ENCODE measurements at regions not wholly inside any gene's neighbourhood (a gene's known extent, or its start where the extent isn't known, plus 50 kb on each side); places are given as distances from the start of the nearest gene placed in this dataset.

GRCh38 chr14:61226015-61226654, 55.0 kb downstream of the TMEM30B start:
- DNase-seq (ENCODE audit: low read depth in 2 of 2) = no peak

GRCh38 chr14:61225344-61225743, 55.8 kb downstream of the TMEM30B start:
- DNase-seq (ENCODE audit: low read depth in 2 of 2) = no peak

- no peak for DNase-seq (ENCODE audit: low read depth in 2 of 2)
These were observed 57.6 kb downstream of the TMEM30B start for GRCh38 chr14:61223552-61223951.

- DNase-seq (ENCODE audit: low read depth in 2 of 2) = no peak
These were observed 58.8 kb downstream of the TMEM30B start for GRCh38 chr14:61222388-61222787.

GRCh38 chr14:61221906-61222305, 59.2 kb downstream of the TMEM30B start:
- no peak for DNase-seq (ENCODE audit: low read depth in 2 of 2)

GRCh38 chr14:61219673-61220072, 61.5 kb downstream of the TMEM30B start:
- DNase-seq (ENCODE audit: low read depth in 2 of 2) = no peak

GRCh38 chr14:61219256-61219655, 61.9 kb downstream of the TMEM30B start:
- no peak for DNase-seq (ENCODE audit: low read depth in 2 of 2)

- no peak for DNase-seq (ENCODE audit: low read depth in 2 of 2)
These were observed 62.4 kb downstream of the TMEM30B start for GRCh38 chr14:61218767-61219166.

- DNase-seq (ENCODE audit: low read depth in 2 of 2) = no peak
These were observed 63.0 kb downstream of the TMEM30B start for GRCh38 chr14:61218157-61218556.

- DNase-seq (ENCODE audit: low read depth in 2 of 2) = no peak
These were observed 63.6 kb downstream of the TMEM30B start for GRCh38 chr14:61217516-61217915.

GRCh38 chr14:61215222-61216020, 65.7 kb downstream of the TMEM30B start:
- no peak for DNase-seq (ENCODE audit: low read depth in 2 of 2)

- DNase-seq (ENCODE audit: low read depth in 2 of 2) = no peak
These were observed 67.2 kb downstream of the TMEM30B start for GRCh38 chr14:61213920-61214319.

GRCh38 chr14:61213191-61213621, 67.9 kb downstream of the TMEM30B start:
- DNase-seq (ENCODE audit: low read depth in 2 of 2) = no peak

- DNase-seq (ENCODE audit: low read depth in 2 of 2) = no peak
These were observed 68.6 kb downstream of the TMEM30B start for GRCh38 chr14:61212546-61212945.

GRCh38 chr14:61211476-61212255, 69.5 kb downstream of the TMEM30B start:
- DNase-seq (ENCODE audit: low read depth in 2 of 2) = no peak

GRCh38 chr14:61203081-61203753, 77.9 kb downstream of the TMEM30B start:
- no peak for DNase-seq (ENCODE audit: low read depth in 2 of 2)

- no peak for DNase-seq (ENCODE audit: low read depth in 2 of 2)
These were observed 79.0 kb downstream of the TMEM30B start for GRCh38 chr14:61202124-61202523.

- no peak for DNase-seq (ENCODE audit: low read depth in 2 of 2)
These were observed 80.0 kb downstream of the TMEM30B start for GRCh38 chr14:61201171-61201570.

- DNase-seq (ENCODE audit: low read depth in 2 of 2) = no peak
These were observed 83.7 kb downstream of the TMEM30B start for GRCh38 chr14:61197416-61197815.

- no peak for DNase-seq (ENCODE audit: low read depth in 2 of 2)
These were observed 84.3 kb downstream of the TMEM30B start for GRCh38 chr14:61196792-61197191.

- no peak for DNase-seq (ENCODE audit: low read depth in 2 of 2)
These were observed 85.1 kb downstream of the TMEM30B start for GRCh38 chr14:61196034-61196433.

GRCh38 chr14:61193476-61193875, 87.7 kb downstream of the TMEM30B start:
- DNase-seq (ENCODE audit: low read depth in 2 of 2) = no peak

Measured in stimulated activated CD4-positive, alpha-beta T cell treated with anti-CD3 and anti-CD28 coated beads, Interleukin-12 subunit alpha, Interleukin-12 subunit beta, amount 100 ng/mL, for 24 hours (primary cell).